Lower leg skin (tissue), 3 donors: ENCODE measurements at regions not wholly inside any gene's neighbourhood (a gene's known extent, or its start where the extent isn't known, plus 50 kb on each side); places are given as distances from the start of the nearest gene placed in this dataset.
"Not testable (repeated sequence)": the region's sequence is repeated elsewhere in the genome, so short reads cannot be mapped to it uniquely, and the experiment has no call there.

ENCODE experiments used
- DNase-seq, 2 donors: peaks; one replicate each; pipeline ENCODE4 v3.0.0-alpha.2; 2019; ENCODE audit warnings: low spot score in 2 of 2
- H3K4me3 ChIP-seq: fragments of 200-600 bp; sonication (generic); 2 replicates; pipeline ENCODE4 v1.5.1; 2017; ENCODE audit warnings: mild to moderate bottlenecking, low read depth; ENCODE audit not compliant: poor library complexity, severe bottlenecking
- WGBS, 2 donors: methylation state at CpG; one replicate each; pipeline ENCODE4 v1.1.5; 2018; 5-methylcytosine and 5-hydroxymethylcytosine counted together
- intact Hi-C: fragments of 100-400 bp; cut with DNase I; formaldehyde crosslinking; loops from one replicate; pipeline ENCODE4 v1.15.0; 2023; ENCODE audit warnings: low total_unique reads

- DNase-seq = peak in 1 of 2 donors; percentile 87
- intact Hi-C loops = not testable (repeated sequence)
Observed at GRCh38 chr5:34180940-34181614, 138.1 kb upstream of the C1QTNF3 start.

GRCh38 chr5:34185005-34185404, 142.0 kb upstream of the C1QTNF3 start:
- WGBS, 2 donors = 95 to 97% methylated on average over 6 of the region's 6 CpGs
- intact Hi-C loops, H3K4me3 ChIP-seq: not testable (repeated sequence)

More at GRCh38 chr5:34180940-34181614, 138.1 kb upstream of the C1QTNF3 start:
- 89 to 92% methylated on average over 12 of the region's 14 CpGs for WGBS, 2 donors
- not testable (repeated sequence) for H3K4me3 ChIP-seq

GRCh38 chr5:34185572-34185971, 142.6 kb upstream of the C1QTNF3 start:
- 87 to 94% methylated on average over 2 of the region's 2 CpGs for WGBS, 2 donors
- intact Hi-C loops, H3K4me3 ChIP-seq, DNase-seq: not testable (repeated sequence)

More at GRCh38 chr5:34185005-34185404, 142.0 kb upstream of the C1QTNF3 start:
- DNase-seq = peak in 1 of 2 donors; percentile 80

- intact Hi-C loops, H3K4me3 ChIP-seq: not testable (repeated sequence)
- peak in 1 of 2 donors; percentile 84 for DNase-seq
- 92 to 93% methylated on average over 2 of the region's 2 CpGs for WGBS, 2 donors
Observed at GRCh38 chr5:34186108-34186507, 143.1 kb upstream of the C1QTNF3 start.

GRCh38 chr5:34186865-34187264, 143.9 kb upstream of the C1QTNF3 start:
- H3K4me3 ChIP-seq, intact Hi-C loops: not testable (repeated sequence)
- 73 to 77% methylated on average over 2 of the region's 2 CpGs for WGBS, 2 donors
- peak in 1 of 2 donors; percentile 83 for DNase-seq

GRCh38 chr5:34187441-34187840, 144.4 kb upstream of the C1QTNF3 start:
- intact Hi-C loops, H3K4me3 ChIP-seq, DNase-seq: not testable (repeated sequence)
- 92 to 95% methylated on average over 4 of the region's 4 CpGs for WGBS, 2 donors

GRCh38 chr5:34188001-34188822, 145.2 kb upstream of the C1QTNF3 start:
- peak; percentile 27 to 94 for DNase-seq
- intact Hi-C loops, H3K4me3 ChIP-seq: not testable (repeated sequence)
- WGBS, 2 donors = 92 to 97% methylated on average over 8 to 9 of the region's 11 CpGs

- 97 to 98% methylated on average over 18 to 21 of the region's 21 CpGs for WGBS, 2 donors
- intact Hi-C loops, H3K4me3 ChIP-seq: not testable (repeated sequence)
- peak; percentile 21 to 92 for DNase-seq
Observed at GRCh38 chr5:34189246-34189645, 146.2 kb upstream of the C1QTNF3 start.

- 97 to 98% methylated on average over 16 of the region's 16 CpGs for WGBS, 2 donors
Observed at GRCh38 chr5:34189752-34190411, 146.9 kb upstream of the C1QTNF3 start.

GRCh38 chr5:34190466-34190865, 147.5 kb upstream of the C1QTNF3 start:
- 95 to 96% methylated on average over 16 of the region's 16 CpGs for WGBS, 2 donors

More at GRCh38 chr5:34189752-34190411, 146.9 kb upstream of the C1QTNF3 start:
- H3K4me3 ChIP-seq, intact Hi-C loops: not testable (repeated sequence)
- DNase-seq = peak; percentile 27 to 92

GRCh38 chr5:34191279-34191744, 148.3 kb upstream of the C1QTNF3 start:
- DNase-seq = peak; percentile 27 to 92
- intact Hi-C loops, H3K4me3 ChIP-seq: not testable (repeated sequence)
- WGBS, 2 donors = 93% methylated on average over 17 of the region's 17 CpGs

More at GRCh38 chr5:34190466-34190865, 147.5 kb upstream of the C1QTNF3 start:
- DNase-seq = peak; percentile 33 to 95
- intact Hi-C loops, H3K4me3 ChIP-seq: not testable (repeated sequence)

GRCh38 chr5:34192064-34192922, 149.3 kb upstream of the C1QTNF3 start:
- peak; percentile 28 to 93 for DNase-seq
- intact Hi-C loops, H3K4me3 ChIP-seq: not testable (repeated sequence)
- 91 to 92% methylated on average over 26 of the region's 26 CpGs for WGBS, 2 donors

- WGBS, 2 donors = 90 to 92% methylated on average over 12 to 13 of the region's 13 CpGs
- H3K4me3 ChIP-seq, intact Hi-C loops, DNase-seq: not testable (repeated sequence)
Observed at GRCh38 chr5:34192923-34193262, 149.9 kb upstream of the C1QTNF3 start.

- 96 to 97% methylated on average over 7 of the region's 7 CpGs for WGBS, 2 donors
- H3K4me3 ChIP-seq, intact Hi-C loops: not testable (repeated sequence)
- DNase-seq = peak in 1 of 2 donors; percentile 89
Observed at GRCh38 chr5:34193297-34193696, 150.3 kb upstream of the C1QTNF3 start.
